Skeletal muscle satellite cell (primary cell): ENCODE measurements at regions not wholly inside any gene's neighbourhood (a gene's known extent, or its start where the extent isn't known, plus 50 kb on each side); places are given as distances from the start of the nearest gene placed in this dataset.
"Not testable (repeated sequence)": the region's sequence is repeated elsewhere in the genome, so short reads cannot be mapped to it uniquely, and the experiment has no call there.

Experiments used
- H3K27me3 ChIP-seq: 2 replicates; pipeline ENCODE4 v1.7.0; 2013; ENCODE audit warnings: low read length; ENCODE audit not compliant: control insufficient read depth, insufficient read depth
- H3K36me3 ChIP-seq: 2 replicates; pipeline ENCODE4 v1.7.0; 2013; ENCODE audit warnings: mild to moderate bottlenecking, control low read depth, low read length; ENCODE audit not compliant: insufficient read depth
- H3K4me1 ChIP-seq: 2 replicates; pipeline ENCODE4 v1.7.0; 2013; ENCODE audit warnings: low read length; ENCODE audit not compliant: control insufficient read depth, insufficient read depth
- H3K4me2 ChIP-seq: 2 replicates; pipeline ENCODE4 v1.7.0; 2013; ENCODE audit warnings: mild to moderate bottlenecking, low read length
- H3K4me3 ChIP-seq: 2 replicates; pipeline ENCODE4 v1.7.0; 2013; ENCODE audit warnings: low read length
- H3K9ac ChIP-seq: 2 replicates; pipeline ENCODE4 v1.7.0; 2013; ENCODE audit warnings: mild to moderate bottlenecking, low read depth, low read length, moderate library complexity
- H3K9me3 ChIP-seq: replicated peaks from 2 replicates; pipeline ENCODE4 v1.7.0; 2013; ENCODE audit warnings: mild to moderate bottlenecking, control low read depth, low read length

DNA sequence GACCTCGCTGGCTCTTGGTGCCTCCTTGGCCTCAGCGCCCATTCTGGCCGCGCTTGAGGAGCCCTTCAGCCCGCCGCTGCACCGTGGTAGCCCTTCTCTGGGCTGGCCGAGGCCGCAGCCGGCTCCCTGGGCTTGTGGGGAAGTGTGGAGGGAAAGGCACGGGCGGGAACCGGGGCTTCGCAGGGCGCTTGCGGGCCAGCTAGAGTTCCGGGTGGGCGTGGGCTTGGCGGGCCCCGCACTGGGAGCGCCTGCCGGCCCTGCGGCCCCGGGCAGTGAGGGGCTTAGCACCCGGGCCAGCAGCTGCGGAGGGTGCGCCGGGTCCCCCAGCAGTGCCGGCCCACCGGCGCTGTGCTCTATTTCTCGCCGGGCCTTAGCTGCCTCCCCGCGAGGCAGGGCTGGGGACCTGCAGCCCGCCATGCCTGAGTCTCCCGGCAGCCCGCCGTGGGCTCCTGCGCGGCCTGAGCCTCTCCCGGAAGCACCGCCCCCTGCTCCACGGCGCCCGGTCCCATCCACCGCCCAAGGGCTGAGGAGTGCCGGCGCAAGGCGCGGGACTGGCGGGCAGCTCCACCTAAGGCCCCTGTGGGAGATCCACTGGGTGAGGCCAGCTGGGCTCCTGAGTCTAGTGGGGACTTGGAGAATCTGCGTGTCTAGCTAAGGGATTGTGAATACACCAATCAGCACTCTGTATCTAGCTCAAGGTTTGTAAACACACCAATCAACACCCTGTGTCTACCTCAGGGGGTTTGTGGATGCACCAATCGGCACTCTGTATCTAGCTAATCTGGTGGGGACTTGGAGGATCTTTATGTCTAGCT lies 141.1 kb downstream of the SLCO4C1 start:
- not testable (repeated sequence) for H3K4me1 ChIP-seq, H3K4me2 ChIP-seq, H3K9me3 ChIP-seq, H3K9ac ChIP-seq, H3K4me3 ChIP-seq, H3K27me3 ChIP-seq, H3K36me3 ChIP-seq

GRCh38 chr5:102154291-102154690 lies 141.8 kb downstream of the SLCO4C1 start:
- Histone ChIP-seq H3K4me2 (no peak overlapping the region), H3K4me3 (no peak overlapping the region), H3K4me1 (no peaks in the 10 kb centered on the region), H3K9ac (no peak overlapping the region), H3K36me3 (no peaks in the 10 kb centered on the region), H3K27me3 (no peaks in the 10 kb centered on the region), H3K9me3 (no peaks in the 10 kb centered on the region)

DNA sequence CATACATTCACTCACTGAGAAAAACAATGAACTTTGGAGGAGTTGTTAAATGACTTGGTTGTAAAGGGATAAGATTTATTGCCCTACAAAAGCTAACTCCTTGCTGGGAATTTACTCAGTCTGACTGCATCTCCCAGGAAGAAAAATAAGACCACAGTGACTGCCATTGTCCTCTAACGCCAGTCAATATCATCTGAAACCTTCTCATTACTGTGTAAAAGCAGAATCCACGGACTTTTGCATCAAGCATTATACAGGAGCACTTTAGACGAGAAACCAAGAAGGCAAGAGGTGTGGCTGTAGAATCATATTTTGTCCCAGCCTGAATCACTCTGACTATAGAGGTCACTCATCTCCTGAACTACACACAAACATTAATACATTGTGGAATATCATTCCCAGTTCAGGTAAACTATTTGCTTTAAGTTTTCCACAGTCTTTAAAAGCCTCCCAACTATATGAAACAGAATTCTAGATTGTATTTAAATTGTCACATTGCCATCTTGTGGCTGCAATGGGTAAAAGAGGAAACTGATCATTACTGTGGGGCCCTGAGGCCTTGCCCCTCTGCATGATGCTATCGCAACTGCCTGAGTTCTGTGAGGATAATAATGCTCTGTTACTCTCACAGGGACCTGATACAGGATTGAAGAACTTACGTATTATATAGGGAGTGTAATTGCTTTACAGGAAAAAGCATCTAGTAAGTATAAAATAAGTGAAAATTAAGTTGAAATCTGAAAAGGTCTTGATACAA lies 142.9 kb downstream of the SLCO4C1 start:
- H3K4me2 ChIP-seq, result no peak overlapping the region
- H3K9ac ChIP-seq, result no peak overlapping the region
- no peaks in the 10 kb centered on the region for H3K9me3 ChIP-seq
- no peak overlapping the region for H3K4me3 ChIP-seq
- no peaks in the 10 kb centered on the region for H3K4me1 ChIP-seq
- H3K27me3 ChIP-seq, result no peaks in the 10 kb centered on the region
- no peaks in the 10 kb centered on the region for H3K36me3 ChIP-seq

GRCh38 chr5:102139029-102139428 lies 157.1 kb downstream of the SLCO4C1 start:
- Histone ChIP-seq H3K27me3 (no peaks in the 10 kb centered on the region), H3K9ac (no peak overlapping the region), H3K36me3 (no peaks in the 10 kb centered on the region), H3K4me1 (no peaks in the 10 kb centered on the region), H3K4me2 (no peak overlapping the region), H3K4me3 (no peak overlapping the region), H3K9me3 (no peaks in the 10 kb centered on the region)

GRCh38 chr5:102138243-102138653 lies 157.8 kb downstream of the SLCO4C1 start:
- Histone ChIP-seq H3K4me1 (no peaks in the 10 kb centered on the region), H3K9ac (no peak overlapping the region), H3K4me2 (no peak overlapping the region), H3K9me3 (no peaks in the 10 kb centered on the region), H3K4me3 (no peak overlapping the region), H3K36me3 (no peaks in the 10 kb centered on the region), H3K27me3 (no peaks in the 10 kb centered on the region)

GRCh38 chr5:102130890-102131289 lies 165.2 kb downstream of the SLCO4C1 start:
- H3K9ac ChIP-seq, result no peak overlapping the region
- peaks cover 2% of the 10 kb centered on the region for H3K9me3 ChIP-seq
- no peak overlapping the region for H3K4me2 ChIP-seq
- no peak overlapping the region for H3K4me3 ChIP-seq
- H3K27me3 ChIP-seq, result no peaks in the 10 kb centered on the region
- H3K4me1 ChIP-seq, result no peaks in the 10 kb centered on the region
- H3K36me3 ChIP-seq, result no peaks in the 10 kb centered on the region

DNA sequence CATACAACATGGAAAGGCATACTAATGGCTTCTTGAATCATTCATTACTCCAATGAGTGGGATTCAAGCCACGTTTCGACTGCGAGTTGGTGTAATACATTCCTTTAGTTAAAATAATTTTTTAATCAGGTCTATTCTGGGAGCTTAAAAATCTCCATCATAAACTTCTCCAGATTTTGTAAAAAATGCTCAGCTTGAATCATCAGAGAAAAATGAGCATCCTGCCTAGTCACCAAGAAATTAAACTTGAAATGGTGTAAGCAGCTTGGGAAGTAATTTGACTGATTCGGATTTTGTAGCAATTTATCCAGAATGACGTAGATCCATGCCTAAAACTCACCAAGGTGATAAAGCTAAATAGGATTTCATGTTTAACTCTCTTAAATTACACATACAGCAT lies 165.7 kb downstream of the SLCO4C1 start:
- no peaks in the 10 kb centered on the region for H3K4me1 ChIP-seq
- H3K9me3 ChIP-seq, result peaks cover 2% of the 10 kb centered on the region
- H3K9ac ChIP-seq, result no peak overlapping the region
- H3K27me3 ChIP-seq, result no peaks in the 10 kb centered on the region
- no peak overlapping the region for H3K4me3 ChIP-seq
- no peaks in the 10 kb centered on the region for H3K36me3 ChIP-seq
- H3K4me2 ChIP-seq, result no peak overlapping the region

- H3K4me1 ChIP-seq, result no peaks in the 10 kb centered on the region
- no peak overlapping the region for H3K4me2 ChIP-seq
- no peak overlapping the region for H3K9ac ChIP-seq
- H3K36me3 ChIP-seq, result no peaks in the 10 kb centered on the region
- H3K27me3 ChIP-seq, result no peaks in the 10 kb centered on the region
- no peaks in the 10 kb centered on the region for H3K9me3 ChIP-seq
- H3K4me3 ChIP-seq, result no peak overlapping the region
These were observed 176.8 kb downstream of the SLCO4C1 start for GRCh38 chr5:102119252-102119651.

DNA sequence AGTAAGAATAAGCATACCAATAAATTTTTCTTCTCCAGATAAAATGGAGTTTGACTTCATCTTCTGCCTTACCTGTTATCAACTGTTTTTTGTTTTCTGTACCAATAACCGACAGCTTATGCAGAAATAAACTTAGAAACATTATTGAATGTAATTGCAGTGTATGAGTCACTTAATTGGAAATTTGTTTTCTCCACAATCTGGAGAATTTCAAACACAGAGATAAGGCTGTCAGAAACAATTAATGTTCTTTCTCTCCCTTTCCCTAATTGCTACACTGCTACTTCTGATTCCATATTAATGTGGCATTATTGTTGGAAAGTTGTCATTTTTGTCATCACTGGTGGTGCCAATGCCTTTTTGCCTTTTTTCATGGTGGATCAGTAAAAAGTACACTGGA lies 180.3 kb downstream of the SLCO4C1 start:
- Histone ChIP-seq H3K4me1 (no peaks in the 10 kb centered on the region), H3K9me3 (no peaks in the 10 kb centered on the region), H3K9ac (no peak overlapping the region), H3K4me3 (no peak overlapping the region), H3K27me3 (no peaks in the 10 kb centered on the region), H3K36me3 (no peaks in the 10 kb centered on the region), H3K4me2 (no peak overlapping the region)

DNA sequence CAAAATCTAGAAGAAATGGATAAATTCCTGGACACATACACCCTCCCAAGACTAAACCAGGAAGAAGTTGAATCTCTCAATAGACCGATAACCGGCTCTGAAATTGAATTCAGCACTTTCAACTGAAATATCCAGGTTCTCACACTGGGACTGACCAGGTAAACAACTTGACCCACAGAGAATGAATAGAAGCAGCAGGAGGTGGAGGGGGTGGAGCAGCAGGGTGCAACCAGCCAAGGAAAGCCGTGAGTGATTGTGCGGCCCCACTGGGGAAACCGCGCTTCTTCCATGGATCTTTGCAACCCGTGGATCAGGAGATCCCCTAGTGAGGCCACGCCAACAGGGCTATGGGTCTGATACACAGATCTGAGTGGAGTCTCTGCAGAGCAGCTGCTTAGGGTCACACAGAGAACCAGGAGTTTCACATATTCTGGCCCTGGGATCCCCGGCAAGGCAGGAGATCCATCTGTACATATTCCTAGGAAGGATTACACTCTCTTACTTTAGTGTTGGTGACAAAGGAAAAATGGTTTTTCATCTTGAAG lies 181.5 kb downstream of the SLCO4C1 start:
- Histone ChIP-seq H3K4me3 (no peak overlapping the region), H3K4me1 (no peaks in the 10 kb centered on the region), H3K4me2 (no peak overlapping the region), H3K36me3 (no peaks in the 10 kb centered on the region), H3K9ac (no peak overlapping the region), H3K27me3 (no peaks in the 10 kb centered on the region), H3K9me3 (no peaks in the 10 kb centered on the region)

GRCh38 chr5:102107865-102108264 lies 188.2 kb downstream of the SLCO4C1 start:
- no peak overlapping the region for H3K4me2 ChIP-seq
- H3K4me1 ChIP-seq, result no peaks in the 10 kb centered on the region
- no peaks in the 10 kb centered on the region for H3K36me3 ChIP-seq
- no peak overlapping the region for H3K9ac ChIP-seq
- no peaks in the 10 kb centered on the region for H3K27me3 ChIP-seq
- H3K9me3 ChIP-seq, result peaks cover 4% of the 10 kb centered on the region
- no peak overlapping the region for H3K4me3 ChIP-seq
